ENCODE measurements at regions not wholly inside any gene's neighbourhood (a gene's known extent, or its start where the extent isn't known, plus 50 kb on each side); places are given as distances from the start of the nearest gene placed in this dataset.

- TF ChIP-seq CTCF (IDR thresholded peaks at IDR 0.05) (no peak), POLR2A (IDR thresholded peaks at IDR 0.05) (no peak)
These were observed 277.7 kb downstream of the TMEM167A start for GRCh38 chr5:82799361-82800077.

Data from uterus (tissue), 2 donors.